OCI-LY1 (cell line): ENCODE measurements at regions not wholly inside any gene's neighbourhood (a gene's known extent, or its start where the extent isn't known, plus 50 kb on each side); places are given as distances from the start of the nearest gene placed in this dataset.

Experiments used
- EZH2 ChIP-seq: fragments of 200-600 bp; sonication (generic), shearing (Covaris generic); IDR thresholded peaks from 2 replicates; pipeline ENCODE4 v1.8.0; 2017; ENCODE audit warnings: borderline replicate concordance, mixed run types, mild to moderate bottlenecking, antibody characterized with exemption, low read length, moderate library complexity, mixed read lengths
- TF ChIP-seq, protein P1 (sequence below): fragments of 200-600 bp; sonication (generic), shearing (Covaris generic); IDR thresholded peaks from 2 replicates; pipeline ENCODE4 v1.5.1; 2017; ENCODE audit warnings: mild to moderate bottlenecking, antibody characterized with exemption, low read length, moderate library complexity, mixed read lengths

DNA sequence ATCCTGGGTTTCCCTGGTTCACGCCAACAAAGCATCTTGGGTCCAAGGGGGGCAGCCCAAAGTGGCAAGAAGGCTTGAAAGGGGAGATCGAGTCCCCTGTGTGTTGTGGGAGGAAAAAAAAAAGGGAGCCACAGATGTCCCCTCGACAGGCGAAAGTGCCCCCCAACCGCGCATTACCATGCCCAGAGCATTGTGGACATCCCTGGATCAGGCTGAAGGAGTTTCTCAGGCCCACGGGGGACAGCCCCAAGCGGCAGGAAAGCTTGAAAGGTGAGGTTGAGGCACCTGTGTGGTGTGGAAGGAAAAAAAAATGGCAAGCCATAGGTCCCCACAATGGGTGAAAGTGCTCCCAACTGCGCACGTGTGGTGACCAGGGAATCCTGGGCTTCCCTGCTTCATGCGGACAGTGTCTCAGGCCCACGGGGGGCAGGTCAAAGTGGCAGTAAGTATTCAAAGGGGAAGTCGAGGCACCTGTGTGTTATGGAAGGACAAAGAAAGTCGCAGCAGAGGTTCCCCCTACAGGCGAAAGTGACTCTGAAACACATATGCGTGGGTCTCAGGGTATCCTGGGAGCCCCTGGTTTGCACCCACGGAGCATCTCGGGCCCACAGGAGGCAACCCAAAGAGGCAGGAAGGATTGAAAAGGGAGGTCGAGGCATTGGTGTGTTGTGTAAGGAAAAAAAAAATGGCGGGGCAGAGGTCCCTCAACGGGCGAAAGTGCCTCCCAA is 580.1 kb downstream of the ALG10 start:
- TF ChIP-seq, protein P1, sequence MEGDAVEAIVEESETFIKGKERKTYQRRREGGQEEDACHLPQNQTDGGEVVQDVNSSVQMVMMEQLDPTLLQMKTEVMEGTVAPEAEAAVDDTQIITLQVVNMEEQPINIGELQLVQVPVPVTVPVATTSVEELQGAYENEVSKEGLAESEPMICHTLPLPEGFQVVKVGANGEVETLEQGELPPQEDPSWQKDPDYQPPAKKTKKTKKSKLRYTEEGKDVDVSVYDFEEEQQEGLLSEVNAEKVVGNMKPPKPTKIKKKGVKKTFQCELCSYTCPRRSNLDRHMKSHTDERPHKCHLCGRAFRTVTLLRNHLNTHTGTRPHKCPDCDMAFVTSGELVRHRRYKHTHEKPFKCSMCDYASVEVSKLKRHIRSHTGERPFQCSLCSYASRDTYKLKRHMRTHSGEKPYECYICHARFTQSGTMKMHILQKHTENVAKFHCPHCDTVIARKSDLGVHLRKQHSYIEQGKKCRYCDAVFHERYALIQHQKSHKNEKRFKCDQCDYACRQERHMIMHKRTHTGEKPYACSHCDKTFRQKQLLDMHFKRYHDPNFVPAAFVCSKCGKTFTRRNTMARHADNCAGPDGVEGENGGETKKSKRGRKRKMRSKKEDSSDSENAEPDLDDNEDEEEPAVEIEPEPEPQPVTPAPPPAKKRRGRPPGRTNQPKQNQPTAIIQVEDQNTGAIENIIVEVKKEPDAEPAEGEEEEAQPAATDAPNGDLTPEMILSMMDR: no peak
- no peak for TF ChIP-seq EZH2
